BLaER1 treated with 17β-estradiol and CSF1 and Interleukin-3, amounts not matched to agents 10 nM and 100 nM (cell line): ENCODE measurements at regions not wholly inside any gene's neighbourhood (a gene's known extent, or its start where the extent isn't known, plus 50 kb on each side); places are given as distances from the start of the nearest gene placed in this dataset.
A peak's percentile ranks its signal among the peaks of the same experiment; 100 is the strongest.

Source experiments
- H3K27ac ChIP-seq, 11 experiments: shearing (Covaris generic); formaldehyde crosslinking; 2 replicates each; pipeline ENCODE4 v1.8.1; 2022
- H3K27me3 ChIP-seq, 11 experiments: shearing (Covaris generic); formaldehyde crosslinking; 2 replicates each; pipeline ENCODE4 v1.8.1; 2022
- H3K36me3 ChIP-seq, 11 experiments: shearing (Covaris generic); formaldehyde crosslinking; 2 replicates each; pipeline ENCODE4 v1.8.1; 2022
- H3K4me1 ChIP-seq, 10 experiments: shearing (Covaris generic); formaldehyde crosslinking; 2 replicates each; pipeline ENCODE4 v1.8.1; 2022
- H3K4me2 ChIP-seq, 11 experiments: shearing (Covaris generic); formaldehyde crosslinking; 2 replicates each; pipeline ENCODE4 v1.8.1; 2022
- H3K4me3 ChIP-seq, 10 experiments: shearing (Covaris generic); formaldehyde crosslinking; 2 replicates each; pipeline ENCODE4 v1.8.1; 2022
- H3K9ac ChIP-seq, 11 experiments: shearing (Covaris generic); formaldehyde crosslinking; 2 replicates each; pipeline ENCODE4 v1.8.1; 2022
- H3K9me3 ChIP-seq, 11 experiments: shearing (Covaris generic); formaldehyde crosslinking; replicated peaks in 1 of 11; 2 replicates each; pipeline ENCODE4 v1.8.1; 2022
- H4K20me1 ChIP-seq, 11 experiments: shearing (Covaris generic); formaldehyde crosslinking; 2 replicates each; pipeline ENCODE4 v1.8.1; 2022
- Cebpa-rat ChIP-seq, 11 experiments: shearing (Covaris generic); IDR thresholded peaks; 2 replicates each; pipeline ENCODE4 v1.8.1; 2022

- Histone ChIP-seq H3K27me3 (no peaks in the 10 kb centered on the region), H3K9ac (no peak overlapping the region), H3K27ac (no peak overlapping the region), H3K4me3 (no peak overlapping the region), H3K4me1 (peaks cover 8 to 44% (median 28%) of the 10 kb centered on the region in 10 experiments; a peak in 16 of 20 replicates), H3K36me3 (no peaks in the 10 kb centered on the region), H3K4me2 (peak overlapping the region in 1 of 11 experiments; percentile 57; a peak in 2 of 22 replicates), H4K20me1 (no peaks in the 10 kb centered on the region), H3K9me3 (no peaks in the 10 kb centered on the region)
- no peak for TF ChIP-seq Cebpa-rat (IDR thresholded peaks at IDR 0.05)
Measured at GRCh38 chr9:89884356-89885083, 279.7 kb downstream of the GADD45G start.

GRCh38 chr9:89885156-89885555, 280.3 kb downstream of the GADD45G start:
- H3K4me3 ChIP-seq: no peak overlapping the region
- no peak overlapping the region for H3K4me2 ChIP-seq
- TF ChIP-seq Cebpa-rat (IDR thresholded peaks at IDR 0.05): no peak
- H3K4me1 ChIP-seq: peaks cover 8 to 37% (median 22%) of the 10 kb centered on the region in 10 experiments; a peak in 15 of 20 replicates
- H3K9me3 ChIP-seq: no peaks in the 10 kb centered on the region
- no peaks in the 10 kb centered on the region for H4K20me1 ChIP-seq
- no peaks in the 10 kb centered on the region; a peak in 1 of 22 replicates for H3K27me3 ChIP-seq
- H3K27ac ChIP-seq: no peak overlapping the region
- no peaks in the 10 kb centered on the region for H3K36me3 ChIP-seq
- no peak overlapping the region for H3K9ac ChIP-seq

- Histone ChIP-seq H3K9me3 (no peaks in the 10 kb centered on the region), H3K4me3 (no peak overlapping the region), H3K27ac (no peak overlapping the region), H3K4me2 (no peak overlapping the region), H3K9ac (no peak overlapping the region), H4K20me1 (no peaks in the 10 kb centered on the region), H3K36me3 (no peaks in the 10 kb centered on the region), H3K27me3 (no peaks in the 10 kb centered on the region; a peak in 1 of 22 replicates), H3K4me1 (peaks cover 8 to 26% (median 15%) of the 10 kb centered on the region in 10 experiments; a peak in 14 of 20 replicates)
- TF ChIP-seq Cebpa-rat (IDR thresholded peaks at IDR 0.05): no peak
Measured at GRCh38 chr9:89886281-89886700, 281.5 kb downstream of the GADD45G start.

- H3K9ac ChIP-seq: no peak overlapping the region
- H4K20me1 ChIP-seq: no peaks in the 10 kb centered on the region
- H3K27me3 ChIP-seq: no peaks in the 10 kb centered on the region; a peak in 1 of 22 replicates
- no peak overlapping the region for H3K27ac ChIP-seq
- H3K9me3 ChIP-seq: no peaks in the 10 kb centered on the region
- TF ChIP-seq Cebpa-rat (IDR thresholded peaks at IDR 0.05): no peak
- peaks cover 8 to 26% (median 15%) of the 10 kb centered on the region in 10 experiments; a peak in 14 of 20 replicates for H3K4me1 ChIP-seq
- no peak overlapping the region for H3K4me3 ChIP-seq
- H3K36me3 ChIP-seq: no peaks in the 10 kb centered on the region
- peak overlapping the region in 3 of 11 experiments; percentile 6 to 13 (median 11); a peak in 2 of 22 replicates for H3K4me2 ChIP-seq
Measured at GRCh38 chr9:89887286-89887685, 282.5 kb downstream of the GADD45G start.

- Histone ChIP-seq H3K4me3 (no peak overlapping the region), H3K9me3 (no peaks in the 10 kb centered on the region), H3K27me3 (no peaks in the 10 kb centered on the region; a peak in 1 of 22 replicates), H3K4me2 (no peak overlapping the region), H3K9ac (no peak overlapping the region), H3K4me1 (peaks cover 3 to 19% (median 8%) of the 10 kb centered on the region in 10 experiments; a peak in 14 of 20 replicates), H4K20me1 (no peaks in the 10 kb centered on the region), H3K36me3 (no peaks in the 10 kb centered on the region), H3K27ac (no peak overlapping the region)
- TF ChIP-seq Cebpa-rat (IDR thresholded peaks at IDR 0.05): no peak
Measured at GRCh38 chr9:89888233-89888632, 283.4 kb downstream of the GADD45G start.

DNA sequence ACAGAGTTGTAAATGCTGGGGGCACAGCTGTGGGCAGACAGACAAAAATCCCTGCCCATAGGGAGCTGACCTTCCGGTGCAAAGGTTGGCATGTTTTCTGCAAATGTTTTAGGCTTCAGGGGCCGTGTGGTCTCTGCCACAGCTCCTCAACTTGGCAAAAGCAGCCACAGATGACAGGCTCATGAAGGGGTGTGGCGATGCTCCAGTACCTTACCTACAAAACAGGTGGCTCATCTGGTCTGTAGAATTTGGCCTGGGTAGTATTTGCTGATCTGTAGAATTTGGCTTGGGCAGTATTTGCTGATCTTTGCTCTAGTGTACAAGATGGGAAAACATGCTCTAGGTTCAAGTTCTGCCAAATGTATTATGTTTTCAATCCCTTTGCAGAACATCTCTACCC, 283.9 kb downstream of the GADD45G start:
- H3K4me2 ChIP-seq: no peak overlapping the region
- H3K27me3 ChIP-seq: no peaks in the 10 kb centered on the region; a peak in 1 of 22 replicates
- peaks cover 0 to 14% (median 3%) of the 10 kb centered on the region in 10 experiments; a peak in 8 of 20 replicates for H3K4me1 ChIP-seq
- H3K9ac ChIP-seq: no peak overlapping the region
- no peak overlapping the region for H3K27ac ChIP-seq
- H3K4me3 ChIP-seq: no peak overlapping the region
- H4K20me1 ChIP-seq: no peaks in the 10 kb centered on the region
- no peaks in the 10 kb centered on the region for H3K9me3 ChIP-seq
- no peak for TF ChIP-seq Cebpa-rat (IDR thresholded peaks at IDR 0.05)
- no peaks in the 10 kb centered on the region for H3K36me3 ChIP-seq

DNA sequence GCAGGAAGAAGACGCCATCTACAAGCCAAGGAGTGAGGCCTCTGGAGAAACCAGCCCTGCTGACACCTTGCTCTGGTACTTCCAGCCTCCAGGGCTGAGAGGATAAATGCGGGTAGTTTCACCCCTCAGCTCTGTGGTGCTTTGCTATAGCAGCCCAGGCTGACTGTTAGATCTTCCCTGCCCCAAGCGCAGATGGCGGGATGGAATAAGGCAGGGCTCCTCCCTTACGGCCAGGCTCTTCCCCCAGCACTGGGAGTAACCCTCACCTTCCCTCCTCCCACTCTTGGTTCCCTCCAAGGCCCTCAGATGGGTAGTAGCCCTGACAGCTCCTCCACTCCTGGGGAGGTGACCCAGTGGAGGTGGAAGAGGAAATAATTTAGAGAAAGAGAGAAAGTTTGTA, 285.1 kb downstream of the GADD45G start:
- no peaks in the 10 kb centered on the region; a peak in 1 of 22 replicates for H3K27me3 ChIP-seq
- H3K4me1 ChIP-seq: peaks cover 0 to 10% (median 1%) of the 10 kb centered on the region in 10 experiments; a peak in 5 of 20 replicates
- H3K36me3 ChIP-seq: no peaks in the 10 kb centered on the region
- H3K9me3 ChIP-seq: no peaks in the 10 kb centered on the region
- no peak overlapping the region for H3K27ac ChIP-seq
- H3K4me3 ChIP-seq: no peak overlapping the region
- TF ChIP-seq Cebpa-rat (IDR thresholded peaks at IDR 0.05): no peak
- no peaks in the 10 kb centered on the region for H4K20me1 ChIP-seq
- no peak overlapping the region for H3K9ac ChIP-seq
- H3K4me2 ChIP-seq: no peak overlapping the region

- H3K36me3 ChIP-seq: no peaks in the 10 kb centered on the region
- no peak overlapping the region for H3K4me2 ChIP-seq
- H3K4me1 ChIP-seq: peaks cover 0 to 10% (median 1%) of the 10 kb centered on the region in 10 experiments; a peak in 5 of 20 replicates
- no peak overlapping the region for H3K9ac ChIP-seq
- no peaks in the 10 kb centered on the region for H3K9me3 ChIP-seq
- H4K20me1 ChIP-seq: no peaks in the 10 kb centered on the region
- H3K27me3 ChIP-seq: no peaks in the 10 kb centered on the region; a peak in 1 of 22 replicates
- H3K27ac ChIP-seq: no peak overlapping the region
- TF ChIP-seq Cebpa-rat (IDR thresholded peaks at IDR 0.05): no peak
- no peak overlapping the region for H3K4me3 ChIP-seq
Measured at GRCh38 chr9:89890326-89890980, 285.6 kb downstream of the GADD45G start.

DNA sequence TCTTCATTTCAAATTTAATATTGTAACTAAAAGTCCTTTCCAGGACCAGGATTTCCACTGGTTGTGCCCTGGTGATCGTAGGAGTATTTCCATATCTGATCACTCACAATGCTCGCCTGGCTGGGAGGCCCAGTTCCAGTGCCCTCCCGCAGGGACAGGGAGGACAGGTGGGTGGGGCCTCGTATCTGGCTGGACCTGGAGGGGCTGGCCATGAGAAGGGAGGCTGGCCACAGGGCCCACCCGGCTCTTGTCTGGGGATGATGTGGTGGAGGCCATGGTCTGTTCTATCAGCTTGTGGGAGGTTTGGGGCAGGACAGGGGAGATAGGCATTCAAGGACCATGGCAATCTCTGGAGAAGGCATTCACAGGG, 286.4 kb downstream of the GADD45G start:
- Histone ChIP-seq H3K4me2 (no peak overlapping the region), H3K9ac (no peak overlapping the region), H4K20me1 (no peaks in the 10 kb centered on the region), H3K36me3 (no peaks in the 10 kb centered on the region), H3K4me3 (no peak overlapping the region), H3K27me3 (no peaks in the 10 kb centered on the region; a peak in 1 of 22 replicates), H3K27ac (no peak overlapping the region), H3K4me1 (peaks cover 0 to 10% (median 1%) of the 10 kb centered on the region in 10 experiments; a peak in 5 of 20 replicates), H3K9me3 (no peaks in the 10 kb centered on the region)
- TF ChIP-seq Cebpa-rat (IDR thresholded peaks at IDR 0.05): no peak
